Skeletal muscle satellite cell (primary cell): ENCODE measurements at regions not wholly inside any gene's neighbourhood (a gene's known extent, or its start where the extent isn't known, plus 50 kb on each side); places are given as distances from the start of the nearest gene placed in this dataset.
A peak's percentile ranks its signal among the peaks of the same experiment; 100 is the strongest.

ENCODE experiments used
- H3K27me3 ChIP-seq: 2 replicates; pipeline ENCODE4 v1.7.0; 2013; ENCODE audit warnings: low read length; ENCODE audit not compliant: control insufficient read depth, insufficient read depth
- H3K36me3 ChIP-seq: 2 replicates; pipeline ENCODE4 v1.7.0; 2013; ENCODE audit warnings: mild to moderate bottlenecking, control low read depth, low read length; ENCODE audit not compliant: insufficient read depth
- H3K4me1 ChIP-seq: 2 replicates; pipeline ENCODE4 v1.7.0; 2013; ENCODE audit warnings: low read length; ENCODE audit not compliant: control insufficient read depth, insufficient read depth
- H3K4me2 ChIP-seq: 2 replicates; pipeline ENCODE4 v1.7.0; 2013; ENCODE audit warnings: mild to moderate bottlenecking, low read length
- H3K4me3 ChIP-seq: 2 replicates; pipeline ENCODE4 v1.7.0; 2013; ENCODE audit warnings: low read length
- H3K9ac ChIP-seq: 2 replicates; pipeline ENCODE4 v1.7.0; 2013; ENCODE audit warnings: mild to moderate bottlenecking, low read depth, low read length, moderate library complexity
- H3K9me3 ChIP-seq: replicated peaks from 2 replicates; pipeline ENCODE4 v1.7.0; 2013; ENCODE audit warnings: mild to moderate bottlenecking, control low read depth, low read length

DNA sequence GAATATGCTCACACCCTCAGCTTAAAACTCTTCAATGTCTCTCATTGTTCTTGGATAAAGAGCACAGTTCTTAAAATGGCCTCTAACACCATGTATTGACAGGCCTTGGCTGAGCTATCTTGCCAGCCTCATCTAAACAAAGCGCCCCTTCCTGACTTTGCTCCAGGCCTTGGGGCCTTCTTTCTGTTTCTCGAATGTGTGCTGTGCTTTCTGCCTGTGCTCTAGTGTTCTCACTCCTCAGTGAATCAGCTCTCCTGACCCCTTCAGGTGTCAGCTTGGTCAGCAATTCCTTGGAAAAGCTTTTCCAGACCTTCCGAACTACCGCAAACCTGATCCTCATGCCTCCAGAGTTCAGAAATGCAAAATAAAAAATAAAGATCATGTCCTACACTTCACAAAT is 346.3 kb upstream of the FSTL5 start:
- Histone ChIP-seq H3K9ac (no peak overlapping the region), H3K36me3 (no peaks in the 10 kb centered on the region), H3K4me1 (no peaks in the 10 kb centered on the region), H3K4me3 (no peak overlapping the region), H3K4me2 (no peak overlapping the region), H3K27me3 (no peaks in the 10 kb centered on the region), H3K9me3 (no peaks in the 10 kb centered on the region)

DNA sequence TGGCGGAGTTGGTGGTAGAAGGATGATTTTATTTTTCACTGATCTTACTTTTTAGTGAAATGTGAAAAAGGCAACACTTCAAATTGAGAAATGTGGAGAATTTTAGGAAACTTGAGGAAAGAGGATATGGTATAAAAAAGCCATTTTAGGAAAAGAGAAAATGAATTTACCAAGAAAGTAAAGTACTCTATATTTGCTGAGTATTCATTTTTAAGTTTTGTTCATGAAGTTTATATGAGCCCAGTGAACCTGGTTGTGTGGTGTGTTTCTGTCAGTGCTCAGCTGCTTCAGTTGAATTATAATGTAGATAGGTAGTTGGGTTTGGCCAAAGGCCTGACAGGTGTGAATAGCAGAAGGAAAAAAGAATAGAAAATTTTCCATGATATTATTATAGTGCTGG is 345.5 kb upstream of the FSTL5 start:
- no peak overlapping the region for H3K9ac ChIP-seq
- H3K4me3 ChIP-seq: no peak overlapping the region
- H3K9me3 ChIP-seq: no peaks in the 10 kb centered on the region
- no peaks in the 10 kb centered on the region for H3K36me3 ChIP-seq
- H3K4me2 ChIP-seq: no peak overlapping the region
- no peaks in the 10 kb centered on the region for H3K4me1 ChIP-seq
- H3K27me3 ChIP-seq: no peaks in the 10 kb centered on the region

DNA sequence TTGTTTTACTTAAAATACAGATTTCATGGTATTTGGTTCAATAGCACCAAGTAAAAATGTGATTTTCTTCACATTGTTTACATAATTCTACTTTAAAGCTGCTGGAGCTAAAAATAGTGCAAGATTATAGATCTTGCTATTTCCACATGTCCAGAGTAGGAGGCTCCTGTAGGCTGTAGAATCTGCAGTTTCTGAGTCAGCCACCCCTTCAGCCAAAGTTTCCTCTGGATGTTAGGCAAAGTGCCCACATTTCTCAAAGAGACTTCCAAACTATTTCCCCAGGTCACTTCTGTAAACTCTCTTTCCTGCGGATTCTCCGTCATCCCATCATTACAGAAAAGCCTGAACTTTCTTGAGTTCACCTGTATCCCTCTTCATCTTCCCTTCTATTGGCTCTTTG is 342.5 kb upstream of the FSTL5 start:
- Histone ChIP-seq H3K9ac (no peak overlapping the region), H3K4me3 (no peak overlapping the region), H3K9me3 (no peaks in the 10 kb centered on the region), H3K36me3 (no peaks in the 10 kb centered on the region), H3K4me1 (no peaks in the 10 kb centered on the region), H3K27me3 (no peaks in the 10 kb centered on the region), H3K4me2 (no peak overlapping the region)

DNA sequence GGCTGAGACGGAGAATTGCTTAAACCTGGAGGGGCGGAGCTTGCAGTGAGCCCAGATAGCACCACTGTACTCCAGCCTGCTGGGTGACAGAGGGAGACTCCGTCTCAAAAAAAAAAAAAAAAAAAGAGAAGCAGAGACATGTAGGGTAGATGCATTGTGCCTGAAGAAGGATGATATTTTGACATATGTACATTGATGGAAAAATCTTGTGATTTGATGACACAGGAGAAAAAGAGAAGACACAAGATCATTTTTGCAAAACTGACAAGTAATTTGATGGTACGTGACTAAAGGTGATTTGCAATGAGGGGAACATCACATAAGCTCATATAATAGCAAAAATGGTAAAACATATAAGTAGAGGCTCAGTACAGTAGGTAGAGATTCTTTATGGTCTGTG is 340.1 kb upstream of the FSTL5 start:
- Histone ChIP-seq H3K4me2 (no peak overlapping the region), H3K36me3 (no peaks in the 10 kb centered on the region), H3K9me3 (no peaks in the 10 kb centered on the region), H3K9ac (no peak overlapping the region), H3K4me3 (no peak overlapping the region), H3K27me3 (no peaks in the 10 kb centered on the region), H3K4me1 (no peaks in the 10 kb centered on the region)

DNA sequence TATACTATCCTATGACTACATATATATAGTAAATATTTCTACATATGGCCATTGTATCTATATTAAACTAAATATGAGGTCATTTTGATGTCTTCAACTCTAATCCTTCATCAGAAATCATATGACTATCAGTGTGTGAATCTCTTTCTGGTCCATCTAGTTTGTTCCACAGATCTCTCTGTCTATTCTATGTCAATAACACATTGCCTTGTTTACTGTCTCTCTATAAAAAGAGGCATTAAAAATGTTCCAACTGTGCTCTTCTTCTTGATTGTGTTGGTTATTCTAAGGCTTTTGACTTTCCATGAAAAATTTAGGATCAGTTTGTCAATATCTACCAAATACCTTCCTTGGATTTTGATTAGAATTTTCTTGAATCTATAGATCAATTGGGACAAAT is 338.3 kb upstream of the FSTL5 start:
- Histone ChIP-seq H3K4me3 (no peak overlapping the region), H3K4me1 (no peaks in the 10 kb centered on the region), H3K9ac (no peak overlapping the region), H3K9me3 (no peaks in the 10 kb centered on the region), H3K27me3 (no peaks in the 10 kb centered on the region), H3K36me3 (no peaks in the 10 kb centered on the region), H3K4me2 (no peak overlapping the region)

DNA sequence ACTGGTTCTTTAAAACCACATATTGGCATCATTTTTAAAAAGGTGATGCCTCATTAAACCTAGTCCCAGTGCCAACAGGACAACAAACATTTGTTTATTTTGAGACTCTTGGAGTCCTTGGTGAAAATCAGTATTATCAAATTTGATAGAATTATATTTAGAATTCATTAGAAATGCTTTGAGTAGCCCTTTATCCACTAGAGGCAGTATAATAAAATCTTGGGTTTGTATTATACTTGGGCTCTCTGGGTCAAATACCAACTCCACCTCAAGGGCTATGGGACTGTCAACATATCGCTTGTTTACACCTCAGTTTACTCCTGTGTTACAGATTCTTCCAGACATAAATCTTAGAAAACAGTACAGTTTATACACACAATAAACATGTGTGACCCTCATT is 335.7 kb upstream of the FSTL5 start:
- Histone ChIP-seq H3K4me2 (no peak overlapping the region), H3K36me3 (no peaks in the 10 kb centered on the region), H3K9me3 (no peaks in the 10 kb centered on the region), H3K9ac (no peak overlapping the region), H3K4me3 (no peak overlapping the region), H3K4me1 (no peaks in the 10 kb centered on the region), H3K27me3 (no peaks in the 10 kb centered on the region)

DNA sequence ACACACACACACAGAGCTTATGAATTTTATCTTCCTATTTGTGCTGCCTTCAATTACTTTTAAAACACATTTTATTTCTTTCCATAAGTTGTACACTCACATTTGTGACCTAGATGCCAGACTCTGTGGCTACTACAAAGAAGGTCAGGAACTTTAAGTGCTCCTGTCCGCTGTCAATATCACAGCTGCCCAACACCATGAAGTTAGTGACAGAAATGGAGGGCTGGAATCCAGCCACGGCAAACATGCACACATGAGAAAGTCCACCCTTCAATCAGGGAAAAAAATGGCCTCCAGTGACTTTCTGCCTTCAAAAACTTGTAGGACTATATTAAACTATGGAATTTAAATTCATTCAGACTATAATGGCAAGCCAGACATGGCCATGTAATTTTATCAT is 334.4 kb upstream of the FSTL5 start:
- Histone ChIP-seq H3K27me3 (no peaks in the 10 kb centered on the region), H3K9me3 (no peaks in the 10 kb centered on the region)

DNA sequence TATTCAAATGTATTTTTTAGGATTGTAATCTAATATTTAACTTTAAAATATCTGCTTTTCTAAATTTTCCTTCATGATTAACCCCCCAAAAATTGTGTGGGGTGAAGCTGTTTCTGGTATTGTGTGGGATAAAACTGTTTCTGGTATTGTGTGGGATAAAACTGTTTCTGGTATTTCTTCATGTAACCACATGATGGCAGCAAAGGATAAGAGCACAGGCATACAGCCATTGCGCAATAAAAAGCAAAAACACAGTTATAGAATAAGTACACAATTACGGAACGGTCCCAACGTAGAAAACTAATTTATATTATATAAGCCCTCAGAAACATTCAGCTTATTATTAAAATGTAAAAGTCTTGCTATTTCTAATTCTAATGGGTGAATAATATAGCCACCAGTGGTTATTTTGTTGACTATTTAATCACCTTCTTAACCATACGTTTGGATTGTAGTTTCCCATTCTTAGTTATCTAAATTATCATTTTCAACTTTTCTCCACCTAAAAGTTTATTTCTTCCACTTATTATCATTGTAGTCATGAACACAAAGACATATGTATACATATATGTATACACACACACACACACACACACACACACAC is 333.9 kb upstream of the FSTL5 start:
- no peak overlapping the region for H3K9ac ChIP-seq
- no peaks in the 10 kb centered on the region for H3K36me3 ChIP-seq
- H3K4me2 ChIP-seq: peak overlapping the region; percentile 60
- no peak overlapping the region for H3K4me3 ChIP-seq
- H3K4me1 ChIP-seq: no peaks in the 10 kb centered on the region
- H3K27me3 ChIP-seq: no peaks in the 10 kb centered on the region
- H3K9me3 ChIP-seq: no peaks in the 10 kb centered on the region

More for the DNA sequence above, 334.4 kb upstream of the FSTL5 start:
- Histone ChIP-seq H3K36me3 (no peaks in the 10 kb centered on the region), H3K4me3 (no peak overlapping the region), H3K9ac (no peak overlapping the region), H3K4me1 (no peaks in the 10 kb centered on the region), H3K4me2 (no peak overlapping the region)

DNA sequence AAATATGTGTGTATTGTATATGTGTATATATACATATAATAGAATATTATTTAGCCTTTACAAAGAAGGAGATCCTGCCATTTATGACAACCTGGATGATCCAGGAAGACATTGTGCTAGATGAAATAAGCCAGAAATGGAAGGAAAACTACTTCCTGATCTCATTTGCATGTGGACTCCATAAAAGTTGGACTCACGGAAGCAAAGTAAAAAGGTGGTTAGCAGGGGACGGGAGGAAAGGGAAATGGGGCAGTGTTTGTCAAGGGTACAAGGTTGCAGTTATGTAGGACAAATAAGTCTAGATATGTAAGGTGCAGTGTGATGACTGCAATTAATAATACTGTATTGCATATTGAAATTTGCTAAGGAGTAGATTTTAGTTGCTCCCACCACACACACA is 331.1 kb upstream of the FSTL5 start:
- Histone ChIP-seq H3K36me3 (no peaks in the 10 kb centered on the region), H3K4me3 (no peak overlapping the region), H3K9me3 (no peaks in the 10 kb centered on the region), H3K4me2 (no peak overlapping the region), H3K9ac (no peak overlapping the region), H3K4me1 (no peaks in the 10 kb centered on the region), H3K27me3 (no peaks in the 10 kb centered on the region)

DNA sequence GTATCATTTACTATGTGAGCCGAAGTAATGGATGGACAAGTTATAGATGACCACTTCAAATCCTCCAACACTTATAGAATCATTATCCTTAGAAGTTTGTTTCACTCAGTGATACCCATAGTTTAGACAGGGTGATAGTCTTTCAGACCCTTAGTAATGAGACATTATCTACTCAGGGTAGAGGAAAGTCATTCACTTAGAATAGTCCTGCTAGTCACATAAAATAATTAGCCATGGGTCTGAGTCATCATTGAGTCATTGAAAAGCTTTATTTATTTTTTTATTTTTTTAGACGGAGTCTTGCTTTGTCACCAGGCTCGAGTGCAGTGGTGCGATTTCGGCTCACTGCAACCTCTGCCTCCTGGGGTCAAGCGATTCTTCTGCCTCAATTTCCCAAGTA is 321.7 kb upstream of the FSTL5 start:
- Histone ChIP-seq H3K4me1 (no peaks in the 10 kb centered on the region), H3K36me3 (no peaks in the 10 kb centered on the region), H3K27me3 (no peaks in the 10 kb centered on the region), H3K9me3 (no peaks in the 10 kb centered on the region), H3K4me3 (no peak overlapping the region), H3K9ac (no peak overlapping the region), H3K4me2 (no peak overlapping the region)

DNA sequence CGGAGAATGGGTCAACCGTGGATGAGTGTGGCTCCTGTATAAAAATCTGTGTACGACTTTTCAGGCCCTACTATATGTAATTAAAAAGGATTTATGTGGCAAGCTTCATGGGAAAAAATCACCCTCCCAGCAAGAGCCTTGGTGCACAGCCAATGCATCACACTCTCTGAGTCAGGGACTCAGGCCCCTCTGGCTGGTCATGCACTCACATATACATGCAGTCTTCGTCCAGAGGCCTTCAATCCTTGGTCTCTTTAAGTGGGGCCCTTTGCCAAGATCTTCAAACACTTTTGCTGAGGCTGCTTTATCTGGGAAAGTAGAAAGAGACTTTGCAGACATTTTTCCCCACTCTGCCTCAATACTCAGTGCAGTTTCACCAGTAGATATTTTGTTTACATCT is 311.4 kb upstream of the FSTL5 start:
- no peaks in the 10 kb centered on the region for H3K36me3 ChIP-seq
- H3K9ac ChIP-seq: no peak overlapping the region
- H3K4me1 ChIP-seq: no peaks in the 10 kb centered on the region
- no peaks in the 10 kb centered on the region for H3K27me3 ChIP-seq
- H3K4me2 ChIP-seq: no peak overlapping the region
- no peak overlapping the region for H3K4me3 ChIP-seq
- no peaks in the 10 kb centered on the region for H3K9me3 ChIP-seq

DNA sequence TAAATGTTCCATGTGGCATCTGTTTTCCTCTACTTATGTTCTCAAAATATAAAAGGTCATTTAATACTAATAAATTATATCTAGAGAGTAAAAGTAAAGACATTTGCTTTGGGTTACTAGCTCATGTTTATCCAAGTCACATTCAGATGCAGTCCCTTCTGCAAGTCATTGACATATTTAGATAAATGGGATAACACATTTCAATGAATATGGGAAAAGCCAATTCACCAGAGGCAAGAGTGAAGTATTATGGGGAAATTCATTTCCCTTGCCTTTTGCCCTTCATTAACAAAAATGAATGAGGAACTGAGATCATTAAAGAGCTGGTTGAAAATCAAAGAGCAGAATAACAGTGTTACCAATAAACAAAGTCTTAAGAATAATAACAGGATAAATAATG is 306.2 kb upstream of the FSTL5 start:
- H3K4me3 ChIP-seq: no peak overlapping the region
- no peaks in the 10 kb centered on the region for H3K4me1 ChIP-seq
- H3K27me3 ChIP-seq: no peaks in the 10 kb centered on the region
- no peak overlapping the region for H3K4me2 ChIP-seq
- no peak overlapping the region for H3K9ac ChIP-seq
- H3K36me3 ChIP-seq: no peaks in the 10 kb centered on the region
- H3K9me3 ChIP-seq: no peaks in the 10 kb centered on the region
